DOHH2 (cell line): ENCODE measurements at regions not wholly inside any gene's neighbourhood (a gene's known extent, or its start where the extent isn't known, plus 50 kb on each side); places are given as distances from the start of the nearest gene placed in this dataset.

Experiments
- H3F3A ChIP-seq: fragments of 200-600 bp; sonication (generic), shearing (Covaris generic); 2 replicates; pipeline ENCODE4 v1.6.0; 2016; ENCODE audit warnings: antibody characterized with exemption, mild to moderate bottlenecking; ENCODE audit not compliant: control insufficient read depth, insufficient read depth
- H3K27ac ChIP-seq: fragments of 200-600 bp; sonication (generic); 2 replicates; pipeline ENCODE4 v1.5.1; 2014; ENCODE audit warnings: low read depth, mild to moderate bottlenecking, low read length, moderate library complexity
- H3K27me3 ChIP-seq: fragments of 200-600 bp; sonication (generic); 2 replicates; pipeline ENCODE4 v1.6.1; 2014; ENCODE audit warnings: mild to moderate bottlenecking, low read length, mixed read lengths; ENCODE audit not compliant: control insufficient read depth
- H3K36me3 ChIP-seq: fragments of 200-600 bp; sonication (generic); 2 replicates; pipeline ENCODE4 v1.6.1; 2014; ENCODE audit warnings: mild to moderate bottlenecking, low read length, moderate library complexity, mixed read lengths; ENCODE audit not compliant: control insufficient read depth
- H3K4me1 ChIP-seq: fragments of 200-600 bp; sonication (generic); 2 replicates; pipeline ENCODE4 v1.6.1; 2014; ENCODE audit warnings: mild to moderate bottlenecking, low read length, mixed read lengths; ENCODE audit not compliant: control insufficient read depth
- H3K4me2 ChIP-seq: fragments of 200-600 bp; sonication (generic); 2 replicates; pipeline ENCODE4 v1.6.0; 2014; ENCODE audit warnings: mild to moderate bottlenecking, low read length, moderate library complexity
- H3K4me3 ChIP-seq: fragments of 200-600 bp; sonication (generic); 2 replicates; pipeline ENCODE4 v1.5.1; 2014; ENCODE audit warnings: mild to moderate bottlenecking, low read length, mixed read lengths
- H3K79me2 ChIP-seq: fragments of 200-600 bp; sonication (generic); 2 replicates; pipeline ENCODE4 v1.6.1; 2014; ENCODE audit warnings: mild to moderate bottlenecking, low read length, mixed read lengths; ENCODE audit not compliant: control insufficient read depth
- H3K9me2 ChIP-seq: fragments of 200-600 bp; sonication (generic); replicated peaks from 2 replicates; pipeline ENCODE4 v1.6.1; 2014; ENCODE audit warnings: mild to moderate bottlenecking, low read length, mixed read lengths; ENCODE audit not compliant: control insufficient read depth
- H3K9me3 ChIP-seq: fragments of 200-600 bp; sonication (generic); 2 replicates; pipeline ENCODE4 v1.6.1; 2014; ENCODE audit warnings: antibody characterized with exemption, low read length, mixed read lengths; ENCODE audit not compliant: control insufficient read depth, insufficient read depth
- H4K20me1 ChIP-seq: fragments of 200-600 bp; sonication (generic); 2 replicates; pipeline ENCODE4 v1.6.0; 2014; ENCODE audit warnings: low read depth, mild to moderate bottlenecking, antibody characterized with exemption, low read length, moderate library complexity; ENCODE audit not compliant: control insufficient read depth, insufficient read depth
- CTCF ChIP-seq: fragments of 200-600 bp; sonication (generic); IDR thresholded peaks from one replicate; pipeline ENCODE4 v1.5.1; 2014; ENCODE audit warnings: antibody characterized with exemption, mild to moderate bottlenecking, low read depth, low read length; ENCODE audit not compliant: poor library complexity, severe bottlenecking
- EZH2phosphoT487 ChIP-seq: fragments of 200-600 bp; sonication (generic); IDR thresholded peaks from 2 replicates; pipeline ENCODE4 v1.6.1; 2017; ENCODE audit warnings: borderline replicate concordance, mild to moderate bottlenecking, antibody characterized with exemption, low read length, moderate library complexity, mixed read lengths

DNA sequence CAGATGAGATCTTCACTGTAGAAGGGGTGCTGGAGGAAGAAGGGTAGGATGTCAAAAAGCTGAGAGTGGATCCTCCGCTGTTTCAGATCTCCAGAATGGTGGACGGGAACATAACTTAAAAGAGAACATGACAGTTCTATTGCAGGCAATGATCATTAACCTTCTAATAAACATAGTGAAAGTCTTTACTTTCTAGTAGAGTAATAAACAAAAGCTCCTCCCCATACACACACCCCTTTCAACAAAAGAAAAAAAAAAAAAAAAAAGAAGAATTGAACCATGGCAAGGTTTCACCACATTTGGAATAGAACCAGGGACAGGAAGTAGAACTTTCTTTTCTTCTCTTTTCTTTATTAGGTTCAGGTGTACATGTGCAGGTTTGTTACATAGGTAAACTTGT is 768.1 kb upstream of the RIOK2 start:
- no peak overlapping the region for H3K27ac ChIP-seq
- H3K9me3 ChIP-seq = no peaks in the 10 kb centered on the region
- H3K79me2 ChIP-seq = no peaks in the 10 kb centered on the region
- H3K27me3 ChIP-seq = no peaks in the 10 kb centered on the region
- H3K4me2 ChIP-seq = no peak overlapping the region
- H4K20me1 ChIP-seq = no peaks in the 10 kb centered on the region
- H3F3A ChIP-seq = no peaks in the 10 kb centered on the region
- no peaks in the 10 kb centered on the region for H3K4me1 ChIP-seq
- TF ChIP-seq EZH2phosphoT487 (no peak), CTCF (no peak)
- no peak overlapping the region for H3K4me3 ChIP-seq
- H3K36me3 ChIP-seq = no peaks in the 10 kb centered on the region
- no peaks in the 10 kb centered on the region for H3K9me2 ChIP-seq

DNA sequence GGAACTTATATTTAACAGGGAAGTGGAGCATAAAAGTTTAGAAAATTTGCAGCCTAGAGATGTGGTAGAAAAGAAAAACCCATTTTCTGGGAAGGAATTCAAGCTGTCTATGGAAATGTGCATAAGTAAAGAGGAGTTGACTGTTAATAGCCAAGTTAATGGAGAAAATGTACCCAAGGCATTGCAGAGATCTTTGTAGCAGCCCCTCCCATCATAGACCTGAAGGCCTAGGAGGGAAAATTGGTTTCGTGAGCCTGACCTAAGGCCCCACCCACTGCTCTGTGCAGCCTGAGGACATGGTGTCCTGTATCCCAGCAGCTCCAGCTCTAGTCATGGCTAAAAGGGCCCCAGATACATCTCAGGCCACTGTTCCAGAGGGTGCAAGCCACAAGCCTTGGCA is 772.4 kb upstream of the RIOK2 start:
- no peak overlapping the region for H3K4me3 ChIP-seq

DNA sequence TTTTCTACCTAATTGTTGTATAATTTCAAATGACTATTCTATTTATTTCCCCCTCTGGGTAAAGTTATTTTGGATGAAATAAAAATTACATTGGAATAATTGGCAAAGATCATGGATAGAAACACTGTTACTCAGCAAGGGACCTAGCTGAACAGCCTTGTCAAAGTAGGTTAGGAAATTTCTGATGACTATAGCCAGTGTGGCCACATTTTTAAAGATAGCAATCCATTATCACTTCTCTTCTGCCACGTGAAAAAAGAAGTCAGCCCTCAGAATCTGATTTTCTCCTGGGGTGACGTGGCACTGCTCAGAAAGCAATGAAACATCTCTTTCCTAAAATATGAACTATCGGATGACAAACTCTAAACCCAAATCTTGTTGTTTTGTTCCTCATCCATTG is 784.2 kb upstream of the RIOK2 start:
- no peaks in the 10 kb centered on the region for H3F3A ChIP-seq
- H3K79me2 ChIP-seq = no peaks in the 10 kb centered on the region
- H3K4me2 ChIP-seq = no peak overlapping the region
- H3K27me3 ChIP-seq = no peaks in the 10 kb centered on the region
- no peaks in the 10 kb centered on the region for H3K4me1 ChIP-seq
- TF ChIP-seq CTCF (no peak), EZH2phosphoT487 (no peak)
- no peaks in the 10 kb centered on the region for H4K20me1 ChIP-seq
- H3K4me3 ChIP-seq = no peak overlapping the region
- no peak overlapping the region for H3K27ac ChIP-seq
- no peaks in the 10 kb centered on the region for H3K36me3 ChIP-seq
- H3K9me3 ChIP-seq = no peaks in the 10 kb centered on the region
- H3K9me2 ChIP-seq = no peaks in the 10 kb centered on the region

More for the DNA sequence above, 772.4 kb upstream of the RIOK2 start:
- no peak for TF ChIP-seq EZH2phosphoT487
- TF ChIP-seq CTCF = no peak
- H3K36me3 ChIP-seq = no peaks in the 10 kb centered on the region
- H3K27ac ChIP-seq = no peak overlapping the region
- no peak overlapping the region for H3K4me2 ChIP-seq
- no peaks in the 10 kb centered on the region for H3K27me3 ChIP-seq
- H3K9me2 ChIP-seq = no peaks in the 10 kb centered on the region
- no peaks in the 10 kb centered on the region for H3F3A ChIP-seq
- no peaks in the 10 kb centered on the region for H3K79me2 ChIP-seq
- no peaks in the 10 kb centered on the region for H4K20me1 ChIP-seq
- H3K9me3 ChIP-seq = no peaks in the 10 kb centered on the region
- no peaks in the 10 kb centered on the region for H3K4me1 ChIP-seq

- no peak overlapping the region for H3K4me2 ChIP-seq
- no peak overlapping the region for H3K4me3 ChIP-seq
- H3K27ac ChIP-seq = no peak overlapping the region
- H3K4me1 ChIP-seq = no peaks in the 10 kb centered on the region
- no peaks in the 10 kb centered on the region for H3K27me3 ChIP-seq
- no peaks in the 10 kb centered on the region for H3K9me3 ChIP-seq
- no peaks in the 10 kb centered on the region for H3K79me2 ChIP-seq
- TF ChIP-seq EZH2phosphoT487 (no peak), CTCF (no peak)
- H3K9me2 ChIP-seq = no peaks in the 10 kb centered on the region
- no peaks in the 10 kb centered on the region for H4K20me1 ChIP-seq
- H3F3A ChIP-seq = no peaks in the 10 kb centered on the region
- H3K36me3 ChIP-seq = no peaks in the 10 kb centered on the region
Observed at GRCh38 chr5:97968346-97968745, 785.3 kb upstream of the RIOK2 start.
